GM18520 (cell line): ENCODE measurements at regions not wholly inside any gene's neighbourhood (a gene's known extent, or its start where the extent isn't known, plus 50 kb on each side); places are given as distances from the start of the nearest gene placed in this dataset.
"Not testable (repeated sequence)": the region's sequence is repeated elsewhere in the genome, so short reads cannot be mapped to it uniquely, and the experiment has no call there.

Experiments used
- ATAC-seq: cut with Tn5 transposase; IDR thresholded peaks from one replicate; pipeline ENCODE4 v1.9.1; 2021; ENCODE audit not compliant: unreplicated experiment

GRCh38 chr5:112533362-112533761, 114.3 kb upstream of the EPB41L4A start:
- ATAC-seq = peak; percentile 35

DNA sequence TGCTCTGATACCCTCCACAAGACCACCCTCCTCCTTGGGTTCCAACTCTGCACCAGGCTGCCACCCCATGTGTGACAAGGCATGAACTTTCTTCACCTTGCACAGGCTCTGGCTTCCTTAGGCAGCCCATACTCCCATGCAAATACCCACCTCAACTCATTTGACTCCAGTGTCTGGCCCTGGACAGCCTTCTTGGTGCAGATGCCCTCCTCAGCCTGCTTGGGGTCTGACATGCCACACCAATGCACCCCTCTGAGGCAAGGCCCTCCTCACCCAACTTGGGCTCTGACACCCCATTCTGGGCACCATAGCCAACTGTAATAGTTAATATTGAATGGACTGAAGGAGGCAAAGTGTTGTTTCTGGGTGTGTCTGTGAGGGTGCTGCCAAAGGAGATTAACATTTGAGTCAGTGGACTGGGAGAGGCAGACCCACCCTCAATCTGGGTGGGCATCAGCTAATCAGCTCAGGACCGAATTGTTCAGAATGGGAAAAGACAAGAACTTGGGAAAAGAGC, 115.0 kb upstream of the EPB41L4A start:
- no peak for ATAC-seq

DNA sequence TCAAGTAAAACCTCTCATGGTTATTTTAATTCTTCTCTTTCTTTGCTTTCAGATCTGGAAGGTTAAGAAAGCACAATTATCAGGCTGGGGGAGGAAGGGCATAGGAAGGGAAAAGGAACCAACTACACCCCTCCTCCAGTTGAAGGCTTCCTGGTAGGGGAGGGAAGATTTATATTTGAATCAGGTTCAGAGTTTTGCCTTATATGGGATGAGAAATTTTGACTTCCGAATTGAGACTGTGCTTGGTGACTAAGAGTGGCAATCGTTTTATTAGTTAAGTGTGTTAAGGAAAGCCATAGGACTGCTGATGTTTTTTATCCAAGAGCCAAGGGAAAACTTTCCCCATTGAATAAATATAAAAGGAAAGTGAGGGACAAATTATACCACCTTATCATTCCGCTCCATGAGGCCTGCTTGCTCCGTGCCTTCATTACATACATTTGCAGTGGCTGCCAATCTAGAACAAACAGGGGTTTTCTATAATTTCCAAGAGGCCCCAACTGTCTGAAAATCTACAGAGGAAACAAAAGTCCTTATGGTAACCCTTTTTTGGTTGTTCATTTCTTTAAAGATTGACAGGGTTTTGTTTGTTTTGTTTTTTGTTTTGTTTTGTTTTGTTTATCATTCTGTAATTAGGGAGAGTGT, 115.7 kb upstream of the EPB41L4A start:
- ATAC-seq = no peak

GRCh38 chr5:112535356-112535755, 116.3 kb upstream of the EPB41L4A start:
- no peak for ATAC-seq

- ATAC-seq = not testable (repeated sequence)
These were observed 125.5 kb upstream of the EPB41L4A start for GRCh38 chr5:112544558-112544957.

- no peak for ATAC-seq
These were observed 128.0 kb upstream of the EPB41L4A start for GRCh38 chr5:112546946-112547592.

DNA sequence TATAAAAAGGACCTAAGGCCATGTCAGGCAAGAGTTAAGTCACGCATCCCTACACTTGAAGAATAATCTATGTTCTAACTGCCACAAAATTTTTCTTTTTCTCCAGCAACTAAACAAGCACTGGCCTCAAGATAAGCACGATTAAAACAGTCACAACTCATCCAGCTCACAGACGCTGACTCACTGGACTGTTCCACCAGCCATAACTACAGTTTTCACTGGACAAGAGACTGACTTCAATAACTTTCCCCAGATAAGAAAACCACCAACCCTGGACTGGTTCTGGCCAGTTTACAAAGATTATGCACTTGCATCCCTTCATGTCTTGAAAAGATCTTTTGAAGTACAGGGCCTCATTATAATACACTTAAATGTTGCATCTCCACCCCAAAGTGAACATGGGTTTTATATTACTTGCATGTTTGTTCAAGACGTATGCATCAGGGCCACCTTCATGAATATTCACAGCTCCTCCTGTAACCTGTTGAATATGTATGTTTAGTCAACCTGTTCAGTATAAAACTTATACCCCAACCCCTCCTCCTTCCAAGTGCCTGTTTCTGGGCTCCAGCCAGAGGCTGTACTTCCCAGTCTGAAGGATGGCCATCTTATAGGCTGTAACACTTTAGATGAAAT, 129.3 kb upstream of the EPB41L4A start:
- ATAC-seq = no peak

- ATAC-seq = peak; percentile 30
These were observed 130.1 kb upstream of the EPB41L4A start for GRCh38 chr5:112549127-112549526.

GRCh38 chr5:112549605-112550166, 130.6 kb upstream of the EPB41L4A start:
- ATAC-seq = peak; percentile 30

DNA sequence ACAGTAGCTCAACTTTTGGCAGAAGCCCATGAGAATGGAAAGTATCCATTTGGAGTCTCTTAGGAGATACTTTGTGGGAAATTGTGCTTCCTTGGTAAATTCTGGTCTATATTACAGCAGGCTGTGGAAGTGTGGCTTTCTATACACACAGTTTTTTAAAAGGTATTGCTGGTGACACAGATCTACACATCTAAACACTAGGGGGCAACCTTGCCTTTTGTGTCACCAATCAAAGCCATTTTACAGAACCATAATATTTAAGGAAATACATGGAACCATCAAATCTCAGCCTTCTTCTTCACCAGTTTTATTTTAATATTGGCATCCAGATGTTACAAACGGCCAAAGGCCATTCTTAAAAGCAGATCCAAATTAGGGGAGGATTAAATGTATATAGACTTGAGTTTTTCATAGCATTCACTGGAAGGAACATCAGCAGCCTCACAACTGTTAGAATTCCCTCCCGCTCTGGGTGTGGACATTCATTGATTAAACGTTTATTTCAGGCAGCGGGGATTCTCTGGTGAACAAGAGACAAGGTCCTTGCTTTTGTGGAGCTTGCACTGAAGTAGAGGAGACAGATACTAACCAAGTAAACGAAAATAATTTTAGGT, 132.4 kb upstream of the EPB41L4A start:
- no peak for ATAC-seq

GRCh38 chr5:112552216-112552615, 133.1 kb upstream of the EPB41L4A start:
- no peak for ATAC-seq

DNA sequence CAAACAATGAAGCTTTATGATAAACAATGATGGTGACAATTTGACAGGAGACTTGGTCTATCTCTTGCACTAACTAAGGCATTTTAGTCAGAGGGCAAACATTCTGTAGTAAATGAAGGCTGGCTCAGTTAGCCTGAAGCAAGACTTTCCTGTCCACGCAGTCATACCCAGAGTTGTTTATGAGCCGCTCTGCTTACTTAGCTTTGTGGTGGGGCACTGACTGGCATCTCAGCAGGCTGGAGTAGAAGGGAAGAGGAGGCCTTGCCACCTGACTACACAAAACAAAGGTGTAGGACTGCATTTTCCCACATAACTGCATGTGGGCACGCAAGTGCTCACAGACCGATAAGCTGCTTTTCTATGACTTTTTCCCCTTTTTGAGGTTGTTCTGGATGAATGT, 133.7 kb upstream of the EPB41L4A start:
- ATAC-seq = no peak

DNA sequence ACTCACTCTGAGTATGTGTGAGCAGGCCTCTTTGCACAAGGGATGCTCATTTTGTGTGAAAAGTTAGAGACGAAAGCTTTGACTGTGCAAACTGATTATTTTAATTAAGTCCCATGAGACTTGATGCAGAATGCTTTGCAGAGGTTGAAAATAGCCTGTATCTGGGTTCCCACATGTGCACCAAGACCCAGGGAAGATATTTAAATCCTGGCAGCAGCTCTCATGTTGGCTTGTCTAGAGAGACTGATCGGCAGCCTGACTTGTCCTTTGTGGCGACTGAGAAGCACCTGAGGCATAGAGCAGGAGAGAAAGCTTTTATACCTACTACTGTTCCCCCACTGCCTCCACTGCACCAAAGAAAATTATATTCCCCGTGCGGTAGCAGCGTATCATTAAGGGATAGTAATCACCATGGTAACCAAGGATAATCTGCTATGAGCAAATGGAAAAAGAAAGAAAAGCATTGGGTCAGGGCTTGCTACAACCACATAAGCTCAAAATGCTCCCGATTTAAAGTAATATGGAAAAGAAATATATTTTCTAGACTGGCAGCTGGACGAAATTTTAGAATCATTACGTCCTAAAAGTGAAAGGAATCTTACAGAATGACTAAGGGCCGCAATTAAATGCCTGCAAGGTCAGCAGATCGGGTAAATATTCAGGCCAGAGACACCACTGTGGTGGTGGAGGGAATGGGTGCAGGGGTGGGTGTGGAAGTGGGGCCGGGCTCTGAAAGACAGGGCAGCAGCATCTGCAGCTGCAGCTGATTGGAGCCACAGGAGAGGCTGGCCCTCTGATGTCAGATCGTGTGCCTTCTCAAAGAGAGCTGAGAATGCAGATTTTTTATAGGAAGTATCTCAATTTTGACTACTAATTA, 135.3 kb upstream of the EPB41L4A start:
- no peak for ATAC-seq

GRCh38 chr5:112555197-112555596, 136.1 kb upstream of the EPB41L4A start:
- no peak for ATAC-seq

DNA sequence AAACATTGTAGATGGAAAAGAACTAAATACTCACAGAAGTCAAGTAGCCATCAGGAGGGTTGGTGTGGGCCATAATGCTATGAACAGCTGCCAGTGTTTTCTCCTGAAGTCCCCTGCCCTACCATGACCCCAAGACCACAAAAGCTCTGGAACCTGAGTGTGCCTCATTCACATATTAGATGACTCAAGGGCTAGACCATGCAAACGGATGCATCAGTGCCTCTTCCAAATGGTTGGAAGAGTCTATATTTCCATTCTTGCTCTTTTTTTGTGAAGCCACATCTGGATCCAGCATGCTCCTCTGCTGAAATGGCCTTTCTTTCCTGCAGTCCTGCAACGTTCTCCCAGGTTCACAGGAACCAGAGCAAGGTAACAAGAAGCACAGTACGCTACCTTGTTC, 136.6 kb upstream of the EPB41L4A start:
- no peak for ATAC-seq

DNA sequence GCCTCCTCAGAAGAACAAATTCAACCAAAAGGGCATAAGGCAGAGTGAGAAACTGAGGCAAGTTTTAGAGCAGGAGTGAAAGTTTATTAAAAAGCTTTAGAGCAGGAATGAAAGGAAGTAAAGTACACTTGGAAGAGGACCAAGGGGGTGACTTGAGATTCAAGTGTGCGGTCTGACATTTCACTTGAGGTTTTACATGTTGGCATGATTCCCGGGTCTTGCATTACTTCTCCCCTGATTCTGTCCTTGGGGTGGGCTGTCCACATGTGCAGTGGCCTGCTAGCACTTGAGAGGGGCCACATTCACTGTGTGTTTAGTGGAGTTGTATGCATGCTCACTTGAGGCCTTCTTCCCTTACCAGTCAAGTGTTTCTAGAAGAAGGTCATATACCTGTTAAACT, 140.4 kb upstream of the EPB41L4A start:
- not testable (repeated sequence) for ATAC-seq

DNA sequence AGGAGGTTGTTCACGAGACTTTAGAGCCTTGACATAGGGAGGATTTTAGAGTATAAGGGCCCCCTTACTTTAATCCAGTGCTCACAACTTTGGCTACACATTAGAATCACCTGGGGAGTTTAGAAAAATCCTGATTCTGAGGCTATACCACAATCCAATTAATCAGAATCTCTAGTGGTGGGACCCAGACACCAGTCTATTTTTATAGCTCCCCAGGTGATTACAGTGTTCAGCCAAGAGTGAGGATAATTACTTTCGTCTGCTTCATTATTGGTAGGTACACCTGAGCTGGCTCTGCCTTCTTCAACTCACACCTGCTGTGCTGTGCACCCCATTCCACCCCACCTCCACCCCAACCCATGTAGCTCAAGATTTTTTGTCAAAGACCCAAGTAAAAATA, 141.3 kb upstream of the EPB41L4A start:
- ATAC-seq = no peak

GRCh38 chr5:112563169-112563826, 144.2 kb upstream of the EPB41L4A start:
- ATAC-seq = no peak

DNA sequence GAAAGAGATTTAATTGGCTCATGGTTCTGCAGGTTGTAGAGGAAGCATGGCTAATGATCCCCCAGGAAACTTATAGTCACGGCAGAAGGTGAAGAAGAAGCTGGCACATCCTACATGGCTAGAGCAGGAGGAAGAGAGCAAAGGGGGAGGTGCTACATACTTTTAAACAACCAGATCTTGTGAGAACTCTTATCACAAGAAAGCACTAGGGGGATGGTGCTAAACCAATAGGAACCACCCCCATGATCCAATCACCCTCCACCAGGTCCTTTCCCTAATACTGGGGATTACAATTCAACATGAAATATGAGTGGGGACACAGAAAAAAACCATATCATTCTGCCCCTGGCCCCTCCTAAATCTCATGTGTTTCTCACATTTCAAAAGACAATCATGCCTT, 147.2 kb upstream of the EPB41L4A start:
- ATAC-seq = no peak

- no peak for ATAC-seq
These were observed 150.5 kb upstream of the EPB41L4A start for GRCh38 chr5:112569596-112569995.
